ENCODE measurements at regions not wholly inside any gene's neighbourhood (a gene's known extent, or its start where the extent isn't known, plus 50 kb on each side); places are given as distances from the start of the nearest gene placed in this dataset.

GRCh38 chr20:1712634-1713624 lies 55.4 kb upstream of the SIRPG start:
- Histone ChIP-seq H3K4me3 (replicated peaks in 1 of 3; ENCODE audit: insufficient read depth in 1 of 3, low read depth in 2 of 3, low read length in 3 of 3) (no peak overlapping the region), H3K9ac (ENCODE audit: insufficient read depth, low read depth, low read length) (no peak overlapping the region), H3K36me3 (replicated peaks in 1 of 2; ENCODE audit: control insufficient read depth in 1 of 2, insufficient read depth in 2 of 2, low read length in 2 of 2) (no peaks in the 10 kb centered on the region), H3K4me1 (ENCODE audit: insufficient read depth, low read length) (no peaks in the 10 kb centered on the region), H3K79me2 (ENCODE audit: insufficient read depth, low read length) (no peaks in the 10 kb centered on the region), H3K9me3 (ENCODE audit: low read length) (no peaks in the 10 kb centered on the region), H4K20me1 (ENCODE audit: insufficient read depth, low read length) (no peaks in the 10 kb centered on the region), H3K27ac (ENCODE audit: extremely low read length, insufficient read depth, low read length) (no peak overlapping the region), H3K4me2 (ENCODE audit: low read depth, low read length) (no peak overlapping the region), H2AFZ (ENCODE audit: low read length) (no peak overlapping the region), H3K27me3 (ENCODE audit: control insufficient read depth in 1 of 2, insufficient read depth in 2 of 2, low read length in 2 of 2) (peaks cover 2 to 19% of the 10 kb centered on the region in 2 experiments; a peak in 3 of 5 replicates)
- in situ Hi-C loops (cut with HindIII; ENCODE audit: extremely low pct_ligation_motif_present, low pct_unique_long_range_greater_than_20kb) = no loop called here
- ChIA-PET CTCF (ENCODE audit: low intra/inter-chr PET ratio, low total read pairs) (no interaction called here), POLR2A (no interaction called here)
- BruUV-seq (replicated peaks) = no TSS peak
- FAIRE-seq (no peak), ATAC-seq (no peak), DNase-seq (ENCODE audit: low spot score) (no peak)
- intact Hi-C loops (cut with micrococcal nuclease; ENCODE audit: unreplicated experiment) = no loop called here
- TF ChIP-seq MTF2 (CRISPR knock-in tag; IDR thresholded peaks at IDR 0.05; ENCODE audit: borderline replicate concordance) (no peak), ZSCAN9 (CRISPR knock-in tag; IDR thresholded peaks at IDR 0.05; ENCODE audit: borderline replicate concordance) (no peak), GFI1 (CRISPR knock-in tag; IDR thresholded peaks at IDR 0.05; ENCODE audit: borderline replicate concordance) (no peak), NR1H2 (CRISPR knock-in tag; IDR thresholded peaks at IDR 0.05; ENCODE audit: borderline replicate concordance, low read depth) (no peak), SUZ12 (IDR thresholded peaks at IDR 0.05; ENCODE audit: low read depth, low read length) (no peak), ZNF180 (CRISPR knock-in tag; IDR thresholded peaks at IDR 0.05; ENCODE audit: borderline replicate concordance, low read depth) (no peak)
- WGBS (ENCODE audit: low lambda C conversion rate) = 19% methylated on average over 4 of the region's 4 CpGs

- Histone ChIP-seq H3K4me1 (ENCODE audit: insufficient read depth, low read length) (no peaks in the 10 kb centered on the region), H3K9me3 (ENCODE audit: low read length) (no peaks in the 10 kb centered on the region), H3K4me3 (replicated peaks in 1 of 3; ENCODE audit: insufficient read depth in 1 of 3, low read depth in 2 of 3, low read length in 3 of 3) (no peak overlapping the region), H3K9ac (ENCODE audit: insufficient read depth, low read depth, low read length) (no peak overlapping the region), H2AFZ (ENCODE audit: low read length) (no peak overlapping the region), H3K4me2 (ENCODE audit: low read depth, low read length) (no peak overlapping the region), H3K79me2 (ENCODE audit: insufficient read depth, low read length) (no peaks in the 10 kb centered on the region), H4K20me1 (ENCODE audit: insufficient read depth, low read length) (no peaks in the 10 kb centered on the region), H3K36me3 (replicated peaks in 1 of 2; ENCODE audit: control insufficient read depth in 1 of 2, insufficient read depth in 2 of 2, low read length in 2 of 2) (no peaks in the 10 kb centered on the region), H3K27ac (ENCODE audit: extremely low read length, insufficient read depth, low read length) (no peak overlapping the region), H3K27me3 (ENCODE audit: control insufficient read depth in 1 of 2, insufficient read depth in 2 of 2, low read length in 2 of 2) (peaks cover 2 to 19% of the 10 kb centered on the region in 2 experiments; a peak in 3 of 5 replicates)
- intact Hi-C loops (cut with micrococcal nuclease; ENCODE audit: unreplicated experiment) = no loop called here
- WGBS (ENCODE audit: low lambda C conversion rate) = 22% methylated on average over 13 of the region's 14 CpGs
- CTCF ChIA-PET (ENCODE audit: low intra/inter-chr PET ratio, low total read pairs) = no interaction called here
- POLR2A ChIA-PET = no interaction called here
- ATAC-seq (no peak; the same call in 1 of the 3 replicates), FAIRE-seq (no peak), DNase-seq (ENCODE audit: low spot score) (no peak)
- in situ Hi-C loops (cut with HindIII; ENCODE audit: extremely low pct_ligation_motif_present, low pct_unique_long_range_greater_than_20kb) = no loop called here
- no TSS peak for BruUV-seq (replicated peaks)
- TF ChIP-seq, protein P1, sequence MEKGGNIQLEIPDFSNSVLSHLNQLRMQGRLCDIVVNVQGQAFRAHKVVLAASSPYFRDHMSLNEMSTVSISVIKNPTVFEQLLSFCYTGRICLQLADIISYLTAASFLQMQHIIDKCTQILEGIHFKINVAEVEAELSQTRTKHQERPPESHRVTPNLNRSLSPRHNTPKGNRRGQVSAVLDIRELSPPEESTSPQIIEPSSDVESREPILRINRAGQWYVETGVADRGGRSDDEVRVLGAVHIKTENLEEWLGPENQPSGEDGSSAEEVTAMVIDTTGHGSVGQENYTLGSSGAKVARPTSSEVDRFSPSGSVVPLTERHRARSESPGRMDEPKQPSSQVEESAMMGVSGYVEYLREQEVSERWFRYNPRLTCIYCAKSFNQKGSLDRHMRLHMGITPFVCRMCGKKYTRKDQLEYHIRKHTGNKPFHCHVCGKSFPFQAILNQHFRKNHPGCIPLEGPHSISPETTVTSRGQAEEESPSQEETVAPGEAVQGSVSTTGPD (CRISPR knock-in tag; IDR thresholded peaks at IDR 0.05) = no peak
- TF ChIP-seq SMARCC2 (IDR thresholded peaks at IDR 0.05) = no peak
- TF ChIP-seq MTA3 (CRISPR knock-in tag; IDR thresholded peaks at IDR 0.05) = no peak
- no peak for TF ChIP-seq ZNF225 (CRISPR knock-in tag; IDR thresholded peaks at IDR 0.05)
- TF ChIP-seq LCORL (IDR thresholded peaks at IDR 0.05) = no peak
- no peak for TF ChIP-seq LCORL (CRISPR knock-in tag; IDR thresholded peaks at IDR 0.05)
- no peak for TF ChIP-seq ZNF354B (CRISPR knock-in tag; IDR thresholded peaks at IDR 0.05)
- TF ChIP-seq CHD2 (IDR thresholded peaks at IDR 0.05; ENCODE audit: low read depth, low read length) = no peak
- TF ChIP-seq ZNF138 (CRISPR knock-in tag; IDR thresholded peaks at IDR 0.05; ENCODE audit: low read depth) = no peak
- TF ChIP-seq NR2C2 (CRISPR knock-in tag; IDR thresholded peaks at IDR 0.05; ENCODE audit: borderline replicate concordance) = no peak
- no peak for TF ChIP-seq ZNF30 (CRISPR knock-in tag; IDR thresholded peaks at IDR 0.05)
These were observed 54.4 kb upstream of the SIRPG start for GRCh38 chr20:1711826-1712601.

All from HepG2 (cell line).